Dedifferentiated amniotic fluid mesenchymal stem cell (primary cell): ENCODE measurements at regions not wholly inside any gene's neighbourhood (a gene's known extent, or its start where the extent isn't known, plus 50 kb on each side); places are given as distances from the start of the nearest gene placed in this dataset.

ENCODE experiments used
- DNase-seq: peaks from one replicate; pipeline ENCODE4 v3.0.0-alpha.2; 2016; ENCODE audit errors: extremely low spot score

- no peak for DNase-seq
These were observed 351.7 kb downstream of the FOXL1 start for GRCh38 chr16:86930001-86930400.

- no peak for DNase-seq
These were observed 352.5 kb downstream of the FOXL1 start for GRCh38 chr16:86930663-86931373.

- DNase-seq = peak; percentile 78
These were observed 353.1 kb downstream of the FOXL1 start for GRCh38 chr16:86931410-86931941.

GRCh38 chr16:86932130-86932982 is 354.0 kb downstream of the FOXL1 start:
- DNase-seq = no peak

GRCh38 chr16:86934581-86935375 is 356.4 kb downstream of the FOXL1 start:
- no peak for DNase-seq

GRCh38 chr16:86939609-86940008 is 361.3 kb downstream of the FOXL1 start:
- DNase-seq = no peak

- no peak for DNase-seq
These were observed 363.4 kb downstream of the FOXL1 start for GRCh38 chr16:86941731-86942130.

- peak; percentile 65 for DNase-seq
These were observed 364.1 kb downstream of the FOXL1 start for GRCh38 chr16:86942151-86943051.

GRCh38 chr16:86945166-86945900 is 367.0 kb downstream of the FOXL1 start:
- no peak for DNase-seq

GRCh38 chr16:86946396-86946795 is 368.0 kb downstream of the FOXL1 start:
- DNase-seq = no peak

- DNase-seq = no peak
These were observed 368.6 kb downstream of the FOXL1 start for GRCh38 chr16:86946981-86947380.

- no peak for DNase-seq
These were observed 369.1 kb downstream of the C16orf95 start for GRCh38 chr16:86948046-86948445.

- no peak for DNase-seq
These were observed 368.1 kb downstream of the C16orf95 start for GRCh38 chr16:86949116-86949515.

GRCh38 chr16:86949630-86950029 is 367.6 kb downstream of the C16orf95 start:
- DNase-seq = no peak

GRCh38 chr16:86951041-86951822 is 366.0 kb downstream of the C16orf95 start:
- DNase-seq = no peak

GRCh38 chr16:86951831-86952598 is 365.2 kb downstream of the C16orf95 start:
- peak; percentile 89 for DNase-seq

- no peak for DNase-seq
These were observed 364.4 kb downstream of the C16orf95 start for GRCh38 chr16:86952769-86953168.

GRCh38 chr16:86953631-86954391 is 363.4 kb downstream of the C16orf95 start:
- DNase-seq = no peak
